Hematopoietic multipotent progenitor cell (in vitro differentiated cells): ENCODE measurements at regions not wholly inside any gene's neighbourhood (a gene's known extent, or its start where the extent isn't known, plus 50 kb on each side); places are given as distances from the start of the nearest gene placed in this dataset.

Experiments used
- DNase-seq, 3 donors: peaks; one replicate each; pipeline ENCODE4 v3.0.0-alpha.2; 2011 to 2015; ENCODE audit warnings: low read depth in 2 of 3, low spot score in 2 of 3

DNA sequence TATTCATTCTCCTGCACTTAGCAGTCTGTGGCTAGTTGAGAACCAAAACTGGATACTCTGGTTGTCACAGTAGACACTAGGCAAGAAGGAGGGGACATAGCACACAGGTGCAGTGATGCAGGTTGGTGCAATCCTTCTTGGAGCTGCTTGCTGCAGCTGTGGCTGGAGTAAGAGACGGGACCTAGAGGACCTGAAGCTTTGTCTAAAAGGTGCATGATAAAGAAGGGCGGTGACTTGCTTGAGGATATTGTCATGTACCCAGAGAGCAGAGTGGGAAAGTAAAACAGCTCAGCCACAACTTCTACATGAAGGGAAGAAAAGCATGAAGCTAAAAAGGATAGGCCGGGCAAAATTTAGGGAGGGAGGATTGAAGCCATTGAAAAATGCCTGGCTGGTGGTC is 304.1 kb upstream of the KIRREL3 start:
- no peak for DNase-seq

GRCh38 chr11:127288926-127289325 is 288.4 kb upstream of the KIRREL3 start:
- DNase-seq = no peak

DNA sequence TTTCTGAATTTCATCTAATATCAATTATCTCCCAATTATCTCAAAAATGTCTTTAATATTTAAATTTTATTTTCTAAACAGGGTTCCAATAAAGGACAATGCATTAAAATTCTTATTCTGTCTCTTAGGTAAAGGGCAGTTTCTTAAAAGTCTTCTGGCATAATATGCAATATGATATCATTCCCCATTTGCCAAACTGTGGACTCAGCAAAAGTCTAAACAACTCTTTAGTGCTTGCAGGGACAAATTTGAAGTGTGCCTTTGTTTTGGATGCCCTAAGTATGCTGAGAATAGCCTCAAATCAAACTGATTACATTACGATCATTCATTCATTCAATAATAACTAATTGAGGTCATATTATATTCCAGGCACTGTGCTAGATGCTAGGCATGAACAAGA is 281.0 kb upstream of the KIRREL3 start:
- no peak for DNase-seq

DNA sequence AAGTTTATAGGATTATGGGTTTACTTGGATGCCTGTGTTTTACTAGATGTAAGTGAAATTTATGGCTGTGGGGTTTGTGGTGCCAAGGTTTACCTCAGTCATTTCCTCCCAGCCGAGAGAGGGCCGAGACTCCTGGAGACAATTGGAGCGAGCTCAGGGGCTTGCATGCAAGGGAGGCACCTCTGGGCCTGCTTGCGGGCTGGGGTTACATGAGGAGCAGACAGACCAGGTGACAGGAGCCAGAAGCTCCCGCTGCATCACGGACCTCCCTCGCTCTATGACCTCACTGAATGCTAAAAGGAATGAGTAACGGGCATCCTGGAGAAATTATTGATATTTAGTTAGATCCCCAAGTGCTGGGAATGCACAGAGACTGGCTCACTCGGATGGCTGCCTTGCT is 275.2 kb upstream of the KIRREL3 start:
- DNase-seq = peak in 2 of 3 donors; percentile 60 to 82

DNA sequence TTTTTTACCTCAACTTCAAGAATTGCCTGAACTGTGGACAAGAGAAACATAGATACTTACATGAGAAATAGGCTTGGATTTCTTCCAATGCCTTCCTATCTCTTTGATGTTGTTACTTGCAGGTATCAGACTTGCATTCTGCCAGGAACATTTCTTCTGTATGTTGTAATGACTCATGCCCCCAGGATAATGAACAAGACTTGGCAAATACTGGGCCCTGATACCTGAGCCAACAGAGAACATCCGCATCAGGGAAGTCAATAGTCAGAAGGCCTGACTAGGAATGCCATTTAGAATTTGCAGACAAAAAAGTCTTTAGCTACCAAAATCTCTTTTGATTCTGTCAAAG is 273.7 kb upstream of the KIRREL3 start:
- DNase-seq = no peak

DNA sequence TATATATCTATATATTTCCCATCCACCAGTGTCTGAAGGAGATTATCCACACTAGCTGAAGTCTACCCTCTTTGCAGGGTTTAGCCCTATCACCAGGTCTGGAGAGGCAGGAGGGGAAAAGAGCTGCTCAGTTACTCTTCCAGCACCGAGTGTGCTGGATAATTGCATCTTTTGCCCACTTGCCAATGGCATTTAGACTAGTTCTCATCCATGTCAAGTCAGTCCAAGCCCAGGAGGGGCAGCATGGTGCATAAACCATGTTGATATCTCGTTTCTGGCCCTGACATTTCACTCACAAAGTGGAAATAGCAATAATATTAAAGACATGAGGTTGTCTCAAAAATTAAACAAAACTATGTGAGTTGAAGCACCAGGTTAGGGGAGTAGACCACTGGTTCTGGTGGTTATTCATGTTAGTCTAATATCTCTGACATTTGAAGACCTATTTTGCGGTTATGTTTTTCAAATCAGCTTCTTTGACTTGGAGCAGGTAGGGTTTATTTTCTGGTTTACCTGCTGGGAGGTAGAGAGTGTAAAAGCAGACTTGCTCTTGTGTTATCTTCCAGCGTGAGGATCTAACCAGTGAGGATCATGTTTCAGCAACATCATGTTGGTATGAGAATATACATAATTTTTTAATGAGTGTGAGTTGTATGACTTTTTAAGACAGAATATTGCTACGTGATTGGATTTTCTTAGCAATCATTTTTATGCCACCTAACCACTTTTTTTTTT is 273.2 kb upstream of the KIRREL3 start:
- no peak for DNase-seq

- peak in 1 of 3 donors; percentile 7 for DNase-seq
Observed at GRCh38 chr11:127270851-127271250, 270.3 kb upstream of the KIRREL3 start.

- no peak for DNase-seq
Observed at GRCh38 chr11:127269911-127270310, 269.3 kb upstream of the KIRREL3 start.

GRCh38 chr11:127268932-127269331 is 268.4 kb upstream of the KIRREL3 start:
- DNase-seq = no peak

GRCh38 chr11:127268521-127268920 is 268.0 kb upstream of the KIRREL3 start:
- DNase-seq = no peak

GRCh38 chr11:127259102-127259501 is 258.5 kb upstream of the KIRREL3 start:
- DNase-seq = no peak

- peak in 1 of 3 donors; percentile 7 for DNase-seq
Observed at GRCh38 chr11:127255209-127255608, 254.6 kb upstream of the KIRREL3 start.

GRCh38 chr11:127252321-127252720 is 251.8 kb upstream of the KIRREL3 start:
- DNase-seq = peak in 1 of 3 donors; percentile 35

- DNase-seq = no peak
Observed at GRCh38 chr11:127249576-127249975, 249.0 kb upstream of the KIRREL3 start.

- no peak for DNase-seq
Observed at GRCh38 chr11:127248476-127248875, 247.9 kb upstream of the KIRREL3 start.

- no peak for DNase-seq
Observed at GRCh38 chr11:127247261-127247851, 246.8 kb upstream of the KIRREL3 start.

GRCh38 chr11:127242676-127243075 is 242.1 kb upstream of the KIRREL3 start:
- DNase-seq = no peak

DNA sequence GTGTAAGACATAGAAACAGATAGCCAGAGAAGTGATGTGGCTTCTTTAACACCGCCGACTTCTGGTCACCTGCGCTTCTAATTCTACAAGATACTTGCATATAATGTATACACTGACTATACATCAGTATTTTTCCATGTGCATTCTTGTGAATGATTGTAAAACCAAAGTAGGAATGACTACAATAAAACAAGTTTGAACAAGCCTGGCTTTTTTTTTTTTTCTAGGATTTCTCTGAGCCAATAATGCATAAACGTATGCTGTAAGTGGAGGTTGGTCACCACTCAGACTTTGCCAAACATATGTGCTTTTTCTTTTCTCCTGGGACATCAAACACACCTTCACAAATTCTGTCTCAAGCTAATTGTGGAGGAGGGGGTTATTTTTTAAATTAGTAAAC is 237.8 kb upstream of the KIRREL3 start:
- DNase-seq = no peak

DNA sequence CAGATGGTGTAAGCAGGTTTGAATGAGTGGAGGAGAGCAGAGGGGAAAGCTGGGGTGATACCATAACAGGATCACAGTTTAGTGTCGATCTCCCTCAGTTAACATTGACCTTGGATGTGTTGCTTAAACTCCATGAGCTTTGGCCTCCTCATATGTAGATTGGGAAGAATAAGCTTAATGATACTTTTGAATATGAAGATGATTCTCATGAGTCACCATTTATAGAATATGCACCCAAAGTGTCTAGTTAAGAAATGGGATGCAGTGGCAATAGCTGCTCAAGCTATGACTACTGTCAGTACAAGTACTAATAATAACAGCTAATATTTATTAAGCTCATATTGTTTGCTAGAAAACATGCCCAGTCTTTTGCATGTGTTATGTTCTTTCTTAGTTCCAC is 236.2 kb upstream of the KIRREL3 start:
- DNase-seq = no peak

DNA sequence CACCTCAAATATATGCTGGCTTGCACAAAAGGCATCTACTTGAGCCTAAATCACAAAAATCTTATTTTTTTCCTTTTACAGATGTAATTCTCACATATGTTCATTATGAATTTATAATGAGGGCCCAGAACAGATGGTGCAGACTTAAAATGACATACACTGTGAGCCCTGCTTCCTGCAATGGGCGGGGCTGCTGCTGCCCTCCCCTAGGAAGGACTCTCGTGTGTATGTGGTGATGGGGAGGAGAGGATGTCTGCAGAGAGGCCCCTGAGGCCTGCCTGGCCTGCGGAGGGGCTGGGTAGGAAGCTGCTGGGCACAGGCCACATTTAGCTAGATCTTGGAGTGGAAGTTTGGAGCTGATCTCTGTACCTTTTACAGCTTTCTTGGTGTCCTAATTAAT is 233.4 kb upstream of the KIRREL3 start:
- DNase-seq = no peak

DNA sequence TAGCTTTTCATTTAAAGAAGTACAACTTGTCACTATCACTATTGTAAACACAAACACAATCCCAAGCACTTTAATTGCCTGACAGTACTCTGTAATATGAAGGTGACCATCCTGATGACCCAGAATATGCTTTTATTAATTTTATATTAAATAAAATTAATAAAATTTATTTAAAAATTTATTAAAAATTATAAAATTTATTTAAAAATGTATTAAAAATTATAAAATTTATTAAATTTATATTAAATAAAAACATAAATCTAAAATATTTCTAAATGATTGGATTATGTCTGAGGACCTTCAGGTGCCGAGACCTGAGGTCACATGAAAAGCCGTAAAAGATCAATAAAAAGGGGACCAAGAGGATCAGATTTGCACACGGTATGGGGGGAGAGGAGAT is 229.8 kb upstream of the KIRREL3 start:
- DNase-seq = no peak

GRCh38 chr11:127226949-127227348 is 226.4 kb upstream of the KIRREL3 start:
- DNase-seq = no peak

DNA sequence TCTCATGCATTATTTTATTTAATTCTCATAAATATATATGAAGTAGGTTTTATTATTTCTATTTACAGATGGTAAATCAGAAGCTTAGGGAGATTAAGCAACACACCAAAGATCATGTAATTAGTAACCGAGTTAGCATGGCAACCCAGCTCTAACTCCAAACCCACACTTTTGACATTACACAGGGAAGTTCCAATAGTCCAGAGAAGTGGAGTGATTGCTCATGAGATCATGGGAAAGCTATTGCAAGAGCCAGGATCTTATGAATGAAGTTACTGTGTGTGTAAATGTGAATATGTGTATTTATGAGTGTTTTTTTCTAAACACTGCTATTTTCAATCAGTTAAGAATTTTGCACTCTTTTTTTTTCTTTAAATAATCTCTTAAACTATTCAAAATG is 225.8 kb upstream of the KIRREL3 start:
- DNase-seq = no peak
